MG63 (cell line): ENCODE measurements at regions not wholly inside any gene's neighbourhood (a gene's known extent, or its start where the extent isn't known, plus 50 kb on each side); places are given as distances from the start of the nearest gene placed in this dataset.

ENCODE experiments used
- DNase-seq: peaks from one replicate; pipeline ENCODE4 v3.0.0-alpha.2; 2020
- H3K27me3 ChIP-seq: fragments of 250-450 bp; sonication (Bioruptor Pico); 2 replicates; pipeline ENCODE4 v1.5.1; 2020; ENCODE audit warnings: mild to moderate bottlenecking, moderate library complexity
- H3K36me3 ChIP-seq: fragments of 250-450 bp; sonication (Bioruptor Pico); 2 replicates; pipeline ENCODE4 v1.5.1; 2020; ENCODE audit warnings: mild to moderate bottlenecking, moderate library complexity
- H3K4me3 ChIP-seq: fragments of 250-450 bp; sonication (Bioruptor Pico); 2 replicates; pipeline ENCODE4 v1.5.1; 2020; ENCODE audit warnings: mild to moderate bottlenecking, moderate library complexity
- H3K9me3 ChIP-seq: fragments of 250-450 bp; sonication (Bioruptor Pico); 2 replicates; pipeline ENCODE4 v1.5.1; 2020; ENCODE audit warnings: mild to moderate bottlenecking, moderate library complexity

GRCh38 chr17:71325886-71326285, 794.9 kb upstream of the SOX9 start:
- no peaks in the 10 kb centered on the region for H3K27me3 ChIP-seq
- H3K36me3 ChIP-seq, result no peaks in the 10 kb centered on the region
- no peak for DNase-seq
- H3K4me3 ChIP-seq, result no peak overlapping the region
- H3K9me3 ChIP-seq, result no peaks in the 10 kb centered on the region

- Histone ChIP-seq H3K4me3 (no peak overlapping the region), H3K9me3 (no peaks in the 10 kb centered on the region), H3K27me3 (no peaks in the 10 kb centered on the region)
These were observed 793.3 kb upstream of the SOX9 start for GRCh38 chr17:71327376-71328059.

GRCh38 chr17:71329310-71330098, 791.3 kb upstream of the SOX9 start:
- Histone ChIP-seq H3K9me3 (no peaks in the 10 kb centered on the region), H3K27me3 (no peaks in the 10 kb centered on the region), H3K4me3 (no peak overlapping the region), H3K36me3 (no peaks in the 10 kb centered on the region)
- DNase-seq, result no peak

More at GRCh38 chr17:71327376-71328059, 793.3 kb upstream of the SOX9 start:
- no peaks in the 10 kb centered on the region for H3K36me3 ChIP-seq
- DNase-seq, result no peak

GRCh38 chr17:71330099-71330375, 790.8 kb upstream of the SOX9 start:
- H3K4me3 ChIP-seq, result no peak overlapping the region
- no peaks in the 10 kb centered on the region for H3K27me3 ChIP-seq
- DNase-seq, result no peak

GRCh38 chr17:71331754-71332325, 789.0 kb upstream of the SOX9 start:
- Histone ChIP-seq H3K27me3 (no peaks in the 10 kb centered on the region), H3K4me3 (no peak overlapping the region), H3K36me3 (no peaks in the 10 kb centered on the region), H3K9me3 (no peaks in the 10 kb centered on the region)
- DNase-seq, result no peak

More at GRCh38 chr17:71330099-71330375, 790.8 kb upstream of the SOX9 start:
- H3K36me3 ChIP-seq, result no peaks in the 10 kb centered on the region
- H3K9me3 ChIP-seq, result no peaks in the 10 kb centered on the region

DNA sequence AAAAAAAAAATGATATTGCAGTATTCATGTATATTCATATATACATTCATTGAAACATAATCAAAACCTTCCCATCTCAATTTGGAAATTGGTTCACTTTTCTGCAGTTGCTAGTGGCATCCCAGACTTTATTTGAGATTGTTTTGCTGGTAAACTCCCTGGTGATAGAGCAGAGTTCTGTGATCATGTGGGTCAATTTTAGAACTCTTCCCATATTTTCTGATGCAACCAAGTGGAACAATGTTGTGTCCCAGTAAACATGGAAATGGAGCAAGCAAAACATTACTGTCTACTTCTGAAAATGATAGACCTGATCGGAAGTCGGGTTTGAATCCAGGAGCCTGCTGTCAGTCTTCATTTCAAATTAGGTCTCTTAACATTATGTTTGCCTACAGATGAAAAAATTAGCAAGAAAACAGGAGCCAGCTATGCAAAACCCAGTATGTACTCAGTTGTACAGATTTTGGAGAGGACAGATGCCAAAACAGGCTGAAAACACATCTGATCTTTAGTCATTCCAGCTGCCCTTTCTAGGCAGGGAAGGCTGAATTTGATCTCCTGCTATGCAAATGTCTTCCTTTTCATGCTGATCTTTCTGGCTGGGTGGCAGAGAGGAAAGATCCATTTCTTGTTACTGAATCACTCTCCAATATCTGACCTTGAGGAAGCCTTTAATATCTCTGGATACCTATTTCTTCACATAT, 786.6 kb upstream of the SOX9 start:
- no peak for DNase-seq
- no peaks in the 10 kb centered on the region for H3K27me3 ChIP-seq
- H3K4me3 ChIP-seq, result no peak overlapping the region
- no peaks in the 10 kb centered on the region for H3K9me3 ChIP-seq
- no peaks in the 10 kb centered on the region for H3K36me3 ChIP-seq

- Histone ChIP-seq H3K36me3 (no peaks in the 10 kb centered on the region), H3K9me3 (no peaks in the 10 kb centered on the region), H3K4me3 (no peak overlapping the region), H3K27me3 (no peaks in the 10 kb centered on the region)
- no peak for DNase-seq
These were observed 785.6 kb upstream of the SOX9 start for GRCh38 chr17:71335212-71335611.

DNA sequence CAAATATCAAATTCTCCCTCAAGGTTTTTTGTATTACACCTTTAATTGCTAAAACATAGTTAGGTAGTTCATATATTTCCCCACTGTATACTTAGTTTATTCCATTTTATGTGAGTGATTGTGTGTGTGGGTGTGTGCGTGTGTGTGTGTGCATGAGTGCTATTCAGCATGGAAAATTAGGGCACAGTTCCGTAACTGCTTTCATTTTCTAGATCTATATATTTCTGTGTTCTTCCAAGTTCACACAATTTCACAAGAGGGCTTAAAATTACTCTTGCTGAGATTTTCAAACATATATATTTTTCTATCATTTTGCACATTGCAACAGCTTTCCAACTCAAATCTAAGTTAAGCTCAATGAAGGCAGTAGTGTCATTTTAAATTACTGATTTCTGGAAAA, 782.9 kb upstream of the SOX9 start:
- Histone ChIP-seq H3K27me3 (no peaks in the 10 kb centered on the region), H3K36me3 (no peaks in the 10 kb centered on the region), H3K4me3 (peak overlapping the region; percentile 28), H3K9me3 (no peaks in the 10 kb centered on the region)
- no peak for DNase-seq

- Histone ChIP-seq H3K4me3 (peak overlapping the region; percentile 28), H3K36me3 (no peaks in the 10 kb centered on the region), H3K9me3 (no peaks in the 10 kb centered on the region), H3K27me3 (no peaks in the 10 kb centered on the region)
- DNase-seq, result no peak
These were observed 782.4 kb upstream of the SOX9 start for GRCh38 chr17:71338396-71338795.

DNA sequence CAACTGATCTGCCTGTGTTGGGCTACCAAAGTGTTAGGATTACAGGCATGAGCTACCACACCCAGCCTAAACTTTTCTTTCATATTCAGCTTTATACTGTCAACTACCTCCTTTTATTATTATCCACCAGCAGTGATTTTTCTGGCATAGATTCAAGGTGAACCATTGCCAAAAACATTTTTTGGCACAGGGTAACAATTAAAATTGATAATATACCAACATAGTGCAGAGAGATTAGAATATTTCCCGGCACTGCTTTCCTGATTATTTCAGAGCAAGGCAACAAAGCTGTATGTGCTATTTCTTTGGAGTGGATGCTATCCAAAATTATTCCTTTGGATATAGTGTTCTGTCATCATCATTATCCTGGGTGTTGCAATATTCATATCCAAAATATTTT, 781.6 kb upstream of the SOX9 start:
- DNase-seq, result no peak

GRCh38 chr17:71342737-71343136, 778.1 kb upstream of the SOX9 start:
- H3K9me3 ChIP-seq, result no peaks in the 10 kb centered on the region
- DNase-seq, result no peak
- H3K36me3 ChIP-seq, result no peaks in the 10 kb centered on the region
- H3K4me3 ChIP-seq, result no peak overlapping the region
- no peaks in the 10 kb centered on the region for H3K27me3 ChIP-seq

More for the DNA sequence above, 781.6 kb upstream of the SOX9 start:
- no peaks in the 10 kb centered on the region for H3K27me3 ChIP-seq
- no peaks in the 10 kb centered on the region for H3K9me3 ChIP-seq
- H3K4me3 ChIP-seq, result no peak overlapping the region
- no peaks in the 10 kb centered on the region for H3K36me3 ChIP-seq

GRCh38 chr17:71349908-71350600, 770.8 kb upstream of the SOX9 start:
- Histone ChIP-seq H3K27me3 (no peaks in the 10 kb centered on the region), H3K9me3 (no peaks in the 10 kb centered on the region), H3K4me3 (no peak overlapping the region), H3K36me3 (no peaks in the 10 kb centered on the region)
- no peak for DNase-seq

DNA sequence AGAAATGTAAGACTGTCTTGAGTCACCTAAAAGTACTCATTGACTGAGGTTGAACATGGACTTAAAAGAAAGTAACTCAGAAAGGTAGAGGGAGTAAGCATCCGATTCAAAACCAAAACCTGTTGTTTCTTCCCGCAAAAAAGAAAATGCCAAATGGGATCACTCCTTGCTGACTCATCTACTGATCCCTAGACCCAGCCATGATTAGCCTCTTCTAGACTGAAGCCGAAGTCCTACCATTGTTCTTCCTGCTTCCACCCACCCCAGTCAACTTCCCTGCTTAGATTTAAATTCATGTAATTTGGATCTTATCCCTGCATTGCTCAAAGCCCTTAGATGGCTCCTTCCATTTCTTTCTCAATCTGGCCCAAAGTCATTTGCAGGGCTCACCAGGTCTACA, 760.5 kb upstream of the SOX9 start:
- H3K36me3 ChIP-seq, result no peaks in the 10 kb centered on the region
- no peak overlapping the region for H3K4me3 ChIP-seq
- no peaks in the 10 kb centered on the region; the same call in 1 of the 2 replicates for H3K9me3 ChIP-seq
- DNase-seq, result no peak
- no peaks in the 10 kb centered on the region for H3K27me3 ChIP-seq

GRCh38 chr17:71361656-71362450, 759.0 kb upstream of the SOX9 start:
- no peaks in the 10 kb centered on the region for H3K36me3 ChIP-seq
- no peaks in the 10 kb centered on the region for H3K27me3 ChIP-seq
- no peaks in the 10 kb centered on the region; the same call in 1 of the 2 replicates for H3K9me3 ChIP-seq
- H3K4me3 ChIP-seq, result no peak overlapping the region
- DNase-seq, result no peak

DNA sequence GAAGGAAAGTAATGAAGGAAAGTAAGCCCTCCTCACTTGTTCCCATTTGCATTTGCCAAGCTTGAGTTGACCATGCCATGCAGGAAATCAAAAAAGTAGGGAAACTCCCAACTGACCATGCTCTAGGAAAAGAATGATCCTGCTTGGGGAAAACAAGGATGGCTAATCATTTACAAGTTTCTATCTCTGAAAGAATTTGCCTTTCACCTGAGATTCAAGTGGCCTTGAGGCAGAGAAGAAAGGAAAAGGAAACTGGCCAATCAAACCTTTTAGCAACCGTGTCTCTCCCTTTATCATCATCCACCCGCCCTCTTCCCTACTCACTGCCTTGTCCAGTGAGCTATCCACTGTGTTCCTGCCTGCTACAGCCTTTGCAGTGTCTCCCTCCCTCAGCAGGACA, 757.2 kb upstream of the SOX9 start:
- no peaks in the 10 kb centered on the region for H3K36me3 ChIP-seq
- no peak overlapping the region for H3K4me3 ChIP-seq
- no peaks in the 10 kb centered on the region; the same call in 1 of the 2 replicates for H3K9me3 ChIP-seq
- no peaks in the 10 kb centered on the region for H3K27me3 ChIP-seq
- no peak for DNase-seq

DNA sequence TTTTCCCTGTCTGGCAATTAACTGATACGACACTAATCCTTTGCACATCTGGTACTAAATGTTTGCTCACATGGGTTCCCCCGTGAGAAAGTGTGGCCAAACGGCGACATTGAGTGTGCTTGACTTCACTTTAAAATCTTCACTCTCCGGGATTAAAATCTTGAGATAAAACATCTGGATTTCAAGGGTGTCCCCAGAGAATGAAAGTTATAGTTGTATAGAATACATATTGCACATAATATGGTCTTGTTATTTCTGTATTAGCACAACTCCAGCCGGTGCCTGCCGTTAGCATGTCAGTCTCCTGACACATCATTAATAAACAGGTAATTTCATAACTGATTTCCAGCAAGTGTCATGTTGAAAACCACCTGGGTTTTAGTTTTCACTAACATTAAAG, 749.0 kb upstream of the SOX9 start:
- no peak for DNase-seq
- Histone ChIP-seq H3K9me3 (no peaks in the 10 kb centered on the region; the same call in 1 of the 2 replicates), H3K4me3 (no peak overlapping the region), H3K36me3 (no peaks in the 10 kb centered on the region), H3K27me3 (no peaks in the 10 kb centered on the region)
